RPMI8226 (cell line): ENCODE measurements at regions not wholly inside any gene's neighbourhood (a gene's known extent, or its start where the extent isn't known, plus 50 kb on each side); places are given as distances from the start of the nearest gene placed in this dataset.
"Not testable (repeated sequence)": the region's sequence is repeated elsewhere in the genome, so short reads cannot be mapped to it uniquely, and the experiment has no call there.

Experiments
- DNase-seq: peaks from one replicate; pipeline ENCODE4 v3.0.0-alpha.2; 2015

- DNase-seq = no peak
These were observed 504.6 kb upstream of the KLHL1 start for GRCh38 chr13:70612881-70613280.

- DNase-seq = no peak
These were observed 496.2 kb upstream of the KLHL1 start for GRCh38 chr13:70604448-70604847.

GRCh38 chr13:70593716-70594115 lies 485.5 kb upstream of the KLHL1 start:
- no peak for DNase-seq

- DNase-seq = no peak
These were observed 476.9 kb upstream of the KLHL1 start for GRCh38 chr13:70585109-70585508.

GRCh38 chr13:70580825-70581224 lies 472.6 kb upstream of the KLHL1 start:
- no peak for DNase-seq

GRCh38 chr13:70579941-70580340 lies 471.7 kb upstream of the KLHL1 start:
- no peak for DNase-seq

GRCh38 chr13:70571221-70571620 lies 463.0 kb upstream of the KLHL1 start:
- no peak for DNase-seq

GRCh38 chr13:70568571-70568970 lies 460.3 kb upstream of the KLHL1 start:
- peak; percentile 29 for DNase-seq

- DNase-seq = no peak
These were observed 436.5 kb upstream of the KLHL1 start for GRCh38 chr13:70544706-70545105.

- DNase-seq = no peak
These were observed 433.2 kb upstream of the KLHL1 start for GRCh38 chr13:70541451-70541850.

GRCh38 chr13:70534466-70534865 lies 426.2 kb upstream of the KLHL1 start:
- DNase-seq = no peak

- no peak for DNase-seq
These were observed 421.4 kb upstream of the KLHL1 start for GRCh38 chr13:70529652-70530051.

GRCh38 chr13:70527599-70527998 lies 419.3 kb upstream of the KLHL1 start:
- no peak for DNase-seq

- DNase-seq = no peak
These were observed 415.4 kb upstream of the KLHL1 start for GRCh38 chr13:70523622-70524021.

GRCh38 chr13:70520275-70521036 lies 412.2 kb upstream of the KLHL1 start:
- no peak for DNase-seq

GRCh38 chr13:70518081-70518480 lies 409.8 kb upstream of the KLHL1 start:
- DNase-seq = no peak

GRCh38 chr13:70516226-70516625 lies 408.0 kb upstream of the KLHL1 start:
- no peak for DNase-seq

GRCh38 chr13:70511861-70512417 lies 403.7 kb upstream of the KLHL1 start:
- DNase-seq = not testable (repeated sequence)

GRCh38 chr13:70505809-70506208 lies 397.6 kb upstream of the KLHL1 start:
- no peak for DNase-seq

- DNase-seq = no peak
These were observed 394.7 kb upstream of the KLHL1 start for GRCh38 chr13:70502944-70503343.

GRCh38 chr13:70490320-70490935 lies 382.2 kb upstream of the KLHL1 start:
- no peak for DNase-seq

GRCh38 chr13:70484931-70485330 lies 376.7 kb upstream of the KLHL1 start:
- no peak for DNase-seq

GRCh38 chr13:70483599-70484276 lies 375.5 kb upstream of the KLHL1 start:
- DNase-seq = no peak

- DNase-seq = no peak
These were observed 365.7 kb upstream of the KLHL1 start for GRCh38 chr13:70473907-70474306.
